ENCODE measurements at regions not wholly inside any gene's neighbourhood (a gene's known extent, or its start where the extent isn't known, plus 50 kb on each side); places are given as distances from the start of the nearest gene placed in this dataset.

- Histone ChIP-seq H3K27ac (ENCODE audit: low read depth, low read length) (no peak overlapping the region), H3K4me3 (ENCODE audit: low read length) (no peak overlapping the region), H3K79me2 (ENCODE audit: control insufficient read depth, low read length) (no peaks in the 10 kb centered on the region), H3F3A (ENCODE audit: control insufficient read depth, insufficient read depth) (no peaks in the 10 kb centered on the region), H3K4me2 (ENCODE audit: low read length) (no peak overlapping the region), H3K9me3 (ENCODE audit: control insufficient read depth, insufficient read depth, low read length) (no peaks in the 10 kb centered on the region), H3K36me3 (ENCODE audit: control insufficient read depth, low read length) (no peaks in the 10 kb centered on the region), H3K4me1 (ENCODE audit: control insufficient read depth, low read length) (no peaks in the 10 kb centered on the region), H3K9me2 (replicated peaks; ENCODE audit: control insufficient read depth, low read length) (no peaks in the 10 kb centered on the region), H3K27me3 (ENCODE audit: control insufficient read depth, low read length) (no peaks in the 10 kb centered on the region), H4K20me1 (ENCODE audit: control insufficient read depth, insufficient read depth, low read depth, low read length) (no peaks in the 10 kb centered on the region)
- TF ChIP-seq EZH2phosphoT487 (IDR thresholded peaks at IDR 0.05; ENCODE audit: borderline replicate concordance, low read length) (no peak), CTCF (IDR thresholded peaks at IDR 0.05; ENCODE audit: low read depth, low read length, poor library complexity, severe bottlenecking) (no peak)
These were observed 673.5 kb downstream of the ACTL7B start for GRCh38 chr9:108182270-108182669.

GRCh38 chr9:108181441-108181840 lies 674.3 kb downstream of the ACTL7B start:
- Histone ChIP-seq H3K4me1 (ENCODE audit: control insufficient read depth, low read length) (no peaks in the 10 kb centered on the region), H3K9me3 (ENCODE audit: control insufficient read depth, insufficient read depth, low read length) (no peaks in the 10 kb centered on the region), H3K4me2 (ENCODE audit: low read length) (no peak overlapping the region), H3K27ac (ENCODE audit: low read depth, low read length) (no peak overlapping the region), H3K36me3 (ENCODE audit: control insufficient read depth, low read length) (no peaks in the 10 kb centered on the region), H3K27me3 (ENCODE audit: control insufficient read depth, low read length) (no peaks in the 10 kb centered on the region), H3K9me2 (replicated peaks; ENCODE audit: control insufficient read depth, low read length) (no peaks in the 10 kb centered on the region), H3F3A (ENCODE audit: control insufficient read depth, insufficient read depth) (no peaks in the 10 kb centered on the region), H3K4me3 (ENCODE audit: low read length) (no peak overlapping the region), H3K79me2 (ENCODE audit: control insufficient read depth, low read length) (no peaks in the 10 kb centered on the region), H4K20me1 (ENCODE audit: control insufficient read depth, insufficient read depth, low read depth, low read length) (no peaks in the 10 kb centered on the region)
- TF ChIP-seq CTCF (IDR thresholded peaks at IDR 0.05; ENCODE audit: low read depth, low read length, poor library complexity, severe bottlenecking) (no peak), EZH2phosphoT487 (IDR thresholded peaks at IDR 0.05; ENCODE audit: borderline replicate concordance, low read length) (no peak)

GRCh38 chr9:108180541-108180940 lies 675.2 kb downstream of the ACTL7B start:
- H3K27me3 ChIP-seq (ENCODE audit: control insufficient read depth, low read length) = no peaks in the 10 kb centered on the region
- no peak overlapping the region for H3K27ac ChIP-seq (ENCODE audit: low read depth, low read length)
- H3K36me3 ChIP-seq (ENCODE audit: control insufficient read depth, low read length) = no peaks in the 10 kb centered on the region
- no peaks in the 10 kb centered on the region for H3K4me1 ChIP-seq (ENCODE audit: control insufficient read depth, low read length)
- H4K20me1 ChIP-seq (ENCODE audit: control insufficient read depth, insufficient read depth, low read depth, low read length) = no peaks in the 10 kb centered on the region
- TF ChIP-seq EZH2phosphoT487 (IDR thresholded peaks at IDR 0.05; ENCODE audit: borderline replicate concordance, low read length) = no peak
- TF ChIP-seq CTCF (IDR thresholded peaks at IDR 0.05; ENCODE audit: low read depth, low read length, poor library complexity, severe bottlenecking) = no peak
- no peaks in the 10 kb centered on the region for H3K79me2 ChIP-seq (ENCODE audit: control insufficient read depth, low read length)
- no peaks in the 10 kb centered on the region for H3K9me3 ChIP-seq (ENCODE audit: control insufficient read depth, insufficient read depth, low read length)
- H3K9me2 ChIP-seq (replicated peaks; ENCODE audit: control insufficient read depth, low read length) = no peaks in the 10 kb centered on the region
- H3F3A ChIP-seq (ENCODE audit: control insufficient read depth, insufficient read depth) = no peaks in the 10 kb centered on the region
- no peak overlapping the region for H3K4me2 ChIP-seq (ENCODE audit: low read length)
- H3K4me3 ChIP-seq (ENCODE audit: low read length) = no peak overlapping the region

GRCh38 chr9:108178318-108178717 lies 677.5 kb downstream of the ACTL7B start:
- Histone ChIP-seq H3K79me2 (ENCODE audit: control insufficient read depth, low read length) (no peaks in the 10 kb centered on the region), H3K9me2 (replicated peaks; ENCODE audit: control insufficient read depth, low read length) (no peaks in the 10 kb centered on the region), H4K20me1 (ENCODE audit: control insufficient read depth, insufficient read depth, low read depth, low read length) (no peaks in the 10 kb centered on the region), H3K36me3 (ENCODE audit: control insufficient read depth, low read length) (no peaks in the 10 kb centered on the region), H3K27me3 (ENCODE audit: control insufficient read depth, low read length) (no peaks in the 10 kb centered on the region), H3F3A (ENCODE audit: control insufficient read depth, insufficient read depth) (no peaks in the 10 kb centered on the region), H3K4me3 (ENCODE audit: low read length) (no peak overlapping the region), H3K27ac (ENCODE audit: low read depth, low read length) (no peak overlapping the region), H3K9me3 (ENCODE audit: control insufficient read depth, insufficient read depth, low read length) (no peaks in the 10 kb centered on the region), H3K4me1 (ENCODE audit: control insufficient read depth, low read length) (no peaks in the 10 kb centered on the region), H3K4me2 (ENCODE audit: low read length) (no peak overlapping the region)
- no peak for TF ChIP-seq CTCF (IDR thresholded peaks at IDR 0.05; ENCODE audit: low read depth, low read length, poor library complexity, severe bottlenecking)
- no peak for TF ChIP-seq EZH2phosphoT487 (IDR thresholded peaks at IDR 0.05; ENCODE audit: borderline replicate concordance, low read length)
